A549 (cell line): ENCODE measurements at regions not wholly inside any gene's neighbourhood (a gene's known extent, or its start where the extent isn't known, plus 50 kb on each side); places are given as distances from the start of the nearest gene placed in this dataset.

Source experiments
- EP300 ChIP-seq, 2 experiments: fragments of >200 bp; sonication (Bioruptor Twin); formaldehyde crosslinking; IDR thresholded peaks; 2 replicates in 1 of 2; 3 replicates in 1 of 2; pipeline ENCODE4 v1.6.1; 2016 to 2017
- ESRRA ChIP-seq: fragments of 150-350 bp; IDR thresholded peaks from 2 replicates; pipeline ENCODE4 v1.6.1; 2014; ENCODE audit warnings: mild to moderate bottlenecking, low read length, borderline replicate concordance
- RFX5 ChIP-seq: fragments of 450-650 bp; IDR thresholded peaks from 2 replicates; pipeline ENCODE4 v1.7.1; 2014; ENCODE audit warnings: antibody characterized with exemption, mild to moderate bottlenecking, moderate library complexity
- TF ChIP-seq, protein P1 (sequence below): IDR thresholded peaks from 2 replicates; pipeline ENCODE4 v1.6.1; 2012
- TF ChIP-seq, protein P2 (sequence below): fragments of >200 bp; sonication (Bioruptor Twin); formaldehyde crosslinking; IDR thresholded peaks from 3 replicates; pipeline ENCODE4 v1.5.1; 2016
- TF ChIP-seq, protein P3 (sequence below): fragments of 150-350 bp; IDR thresholded peaks from 2 replicates; pipeline ENCODE4 v1.6.1; 2014; ENCODE audit warnings: low read depth, mild to moderate bottlenecking, low read length
- TF ChIP-seq, protein P4 (sequence below): fragments of 450-650 bp; IDR thresholded peaks from 2 replicates; pipeline ENCODE4 v1.6.1; 2014; ENCODE audit warnings: antibody characterized with exemption

DNA sequence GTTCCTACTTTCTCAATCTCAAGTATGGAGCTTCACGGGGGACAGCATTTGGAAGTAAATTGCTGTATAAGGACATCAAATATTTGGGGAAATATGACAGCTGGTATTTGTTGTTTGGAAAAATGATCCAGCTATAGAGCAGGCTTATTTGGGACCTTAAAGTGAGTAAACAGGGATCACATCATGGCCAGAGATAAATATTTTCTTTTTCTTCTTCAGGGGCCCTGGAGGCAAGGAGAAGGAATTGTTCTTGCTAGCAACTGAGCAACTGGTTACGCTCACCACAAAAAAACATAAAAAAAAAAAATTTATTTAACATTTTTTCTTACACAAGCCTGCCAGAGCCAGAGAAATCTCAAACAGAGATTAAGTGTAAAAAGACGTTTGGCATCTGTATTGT, 277.2 kb upstream of the UGT8 start:
- TF ChIP-seq, protein P1, sequence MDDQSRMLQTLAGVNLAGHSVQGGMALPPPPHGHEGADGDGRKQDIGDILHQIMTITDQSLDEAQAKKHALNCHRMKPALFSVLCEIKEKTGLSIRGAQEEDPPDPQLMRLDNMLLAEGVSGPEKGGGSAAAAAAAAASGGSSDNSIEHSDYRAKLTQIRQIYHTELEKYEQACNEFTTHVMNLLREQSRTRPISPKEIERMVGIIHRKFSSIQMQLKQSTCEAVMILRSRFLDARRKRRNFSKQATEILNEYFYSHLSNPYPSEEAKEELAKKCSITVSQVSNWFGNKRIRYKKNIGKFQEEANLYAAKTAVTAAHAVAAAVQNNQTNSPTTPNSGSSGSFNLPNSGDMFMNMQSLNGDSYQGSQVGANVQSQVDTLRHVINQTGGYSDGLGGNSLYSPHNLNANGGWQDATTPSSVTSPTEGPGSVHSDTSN, result no peak
- TF ChIP-seq, protein P2, sequence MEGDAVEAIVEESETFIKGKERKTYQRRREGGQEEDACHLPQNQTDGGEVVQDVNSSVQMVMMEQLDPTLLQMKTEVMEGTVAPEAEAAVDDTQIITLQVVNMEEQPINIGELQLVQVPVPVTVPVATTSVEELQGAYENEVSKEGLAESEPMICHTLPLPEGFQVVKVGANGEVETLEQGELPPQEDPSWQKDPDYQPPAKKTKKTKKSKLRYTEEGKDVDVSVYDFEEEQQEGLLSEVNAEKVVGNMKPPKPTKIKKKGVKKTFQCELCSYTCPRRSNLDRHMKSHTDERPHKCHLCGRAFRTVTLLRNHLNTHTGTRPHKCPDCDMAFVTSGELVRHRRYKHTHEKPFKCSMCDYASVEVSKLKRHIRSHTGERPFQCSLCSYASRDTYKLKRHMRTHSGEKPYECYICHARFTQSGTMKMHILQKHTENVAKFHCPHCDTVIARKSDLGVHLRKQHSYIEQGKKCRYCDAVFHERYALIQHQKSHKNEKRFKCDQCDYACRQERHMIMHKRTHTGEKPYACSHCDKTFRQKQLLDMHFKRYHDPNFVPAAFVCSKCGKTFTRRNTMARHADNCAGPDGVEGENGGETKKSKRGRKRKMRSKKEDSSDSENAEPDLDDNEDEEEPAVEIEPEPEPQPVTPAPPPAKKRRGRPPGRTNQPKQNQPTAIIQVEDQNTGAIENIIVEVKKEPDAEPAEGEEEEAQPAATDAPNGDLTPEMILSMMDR, result no peak
- TF ChIP-seq ESRRA (no peak), RFX5 (no peak), EP300 (IDR thresholded peaks at IDR 0.05) (no peak)
- TF ChIP-seq, protein P3, sequence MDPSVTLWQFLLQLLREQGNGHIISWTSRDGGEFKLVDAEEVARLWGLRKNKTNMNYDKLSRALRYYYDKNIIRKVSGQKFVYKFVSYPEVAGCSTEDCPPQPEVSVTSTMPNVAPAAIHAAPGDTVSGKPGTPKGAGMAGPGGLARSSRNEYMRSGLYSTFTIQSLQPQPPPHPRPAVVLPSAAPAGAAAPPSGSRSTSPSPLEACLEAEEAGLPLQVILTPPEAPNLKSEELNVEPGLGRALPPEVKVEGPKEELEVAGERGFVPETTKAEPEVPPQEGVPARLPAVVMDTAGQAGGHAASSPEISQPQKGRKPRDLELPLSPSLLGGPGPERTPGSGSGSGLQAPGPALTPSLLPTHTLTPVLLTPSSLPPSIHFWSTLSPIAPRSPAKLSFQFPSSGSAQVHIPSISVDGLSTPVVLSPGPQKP, result no peak
- TF ChIP-seq, protein P4, sequence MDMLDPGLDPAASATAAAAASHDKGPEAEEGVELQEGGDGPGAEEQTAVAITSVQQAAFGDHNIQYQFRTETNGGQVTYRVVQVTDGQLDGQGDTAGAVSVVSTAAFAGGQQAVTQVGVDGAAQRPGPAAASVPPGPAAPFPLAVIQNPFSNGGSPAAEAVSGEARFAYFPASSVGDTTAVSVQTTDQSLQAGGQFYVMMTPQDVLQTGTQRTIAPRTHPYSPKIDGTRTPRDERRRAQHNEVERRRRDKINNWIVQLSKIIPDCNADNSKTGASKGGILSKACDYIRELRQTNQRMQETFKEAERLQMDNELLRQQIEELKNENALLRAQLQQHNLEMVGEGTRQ, result no peak
